K562 (cell line): ENCODE measurements at regions not wholly inside any gene's neighbourhood (a gene's known extent, or its start where the extent isn't known, plus 50 kb on each side); places are given as distances from the start of the nearest gene placed in this dataset.

ENCODE experiments used
- ATAC-seq: fragments of 200-7000 bp; cut with Tn5 transposase; 3 replicates; pipeline ENCODE4 v1.9.1; 2020; ENCODE audit warnings: moderate library complexity
- BruUV-seq: library from RNA; stranded (reverse); fragments of 400-500 nt; replicated peaks from 2 replicates; lab custom pipeline; 2021; lab: Mats Ljungman, UMichigan
- CTCF ChIA-PET: fragments of 300-600 bp; formaldehyde crosslinking; extraction: SDS; loops from one replicate; lab custom pipeline; 2021; ENCODE audit warnings: low intra/inter-chr PET ratio; lab: Yijun Ruan, JAX
- POLR2A ChIA-PET: fragments of 300-600, 350-650 bp; sonication (Branson Sonifier 250); formaldehyde crosslinking; extraction: SDS; loops from one replicate; lab custom pipeline; 2021; ENCODE audit warnings: antibody characterized with exemption, inconsistent platforms; lab: Yijun Ruan, JAX
- DNase-seq, 4 experiments: peaks; one replicate each; pipeline versions ENCODE4 v3.0.0 to v3.0.0-alpha.2; 2011 to 2018; ENCODE audit warnings: low spot score in 3 of 4, mixed read lengths in 3 of 4; ENCODE audit errors: extremely low read depth in 1 of 4
- FAIRE-seq: peaks from 2 replicates; lab custom pipeline; 2011; peaks lifted over from hg19 to GRCh38; lab: Jason Lieb, UNC
- H2AFZ ChIP-seq: 2 replicates; pipeline ENCODE4 v1.6.0; 2011; ENCODE audit warnings: low read depth, low read length, control low read depth, inconsistent platforms
- H3K27ac ChIP-seq: fragments of 200-600 bp; 3 replicates; pipeline ENCODE4 v1.8.0; 2011; ENCODE audit warnings: low read depth, mild to moderate bottlenecking, control low read depth, inconsistent platforms, low read length, moderate library complexity, mixed read lengths; ENCODE audit errors: extremely low read depth
- H3K27me3 ChIP-seq, 2 experiments: fragments of 300-600 bp in 1 of 2; 2 replicates in 1 of 2; 3 replicates in 1 of 2; pipeline versions ENCODE4 v1.6.0 to v1.8.0; 2011; ENCODE audit warnings: inconsistent platforms in 2 of 2, low read length in 2 of 2, mild to moderate bottlenecking in 1 of 2, mixed read lengths in 1 of 2, moderate library complexity in 1 of 2; ENCODE audit not compliant: control insufficient read depth in 2 of 2, insufficient read depth in 2 of 2
- H3K36me3 ChIP-seq: fragments of 300-600 bp; 3 replicates; pipeline ENCODE4 v1.8.0; 2011; ENCODE audit warnings: mild to moderate bottlenecking, low read length, inconsistent platforms; ENCODE audit not compliant: control insufficient read depth, insufficient read depth
- H3K4me1 ChIP-seq, 2 experiments: fragments of 200-600 bp in 1 of 2; replicated peaks in 1 of 2; 2 replicates in 1 of 2; 3 replicates in 1 of 2; pipeline versions ENCODE4 v1.5.1 to v1.8.0; 2011; ENCODE audit warnings: inconsistent platforms in 2 of 2, low read length in 2 of 2, mild to moderate bottlenecking in 1 of 2, mixed read lengths in 1 of 2, moderate library complexity in 1 of 2; ENCODE audit not compliant: control insufficient read depth in 2 of 2, insufficient read depth in 2 of 2
- H3K4me2 ChIP-seq: 2 replicates; pipeline ENCODE4 v1.6.1; 2011; ENCODE audit warnings: low read length, control low read depth, inconsistent platforms, mixed read lengths; ENCODE audit not compliant: insufficient read depth
- H3K4me3 ChIP-seq: fragments of 200-600 bp; sonication (generic), shearing (Covaris generic); 2 replicates; pipeline ENCODE4 v1.5.1; 2016; ENCODE audit warnings: control low read depth, inconsistent platforms
- H3K79me2 ChIP-seq: fragments of 200-600 bp; 3 replicates; pipeline ENCODE4 v1.8.0; 2011; ENCODE audit warnings: low read length, inconsistent platforms; ENCODE audit not compliant: control insufficient read depth, insufficient read depth
- H3K9ac ChIP-seq, 2 experiments: 2 replicates each; pipeline versions ENCODE4 v1.6.0 to v1.6.1; 2011; ENCODE audit warnings: low read depth in 2 of 2, low read length in 2 of 2, control low read depth in 1 of 2, inconsistent platforms in 1 of 2, mild to moderate bottlenecking in 1 of 2, mixed read lengths in 1 of 2; ENCODE audit not compliant: insufficient read depth in 1 of 2
- H3K9me1 ChIP-seq: one replicate; pipeline ENCODE4 v1.6.0; 2011; ENCODE audit warnings: inconsistent platforms, mild to moderate bottlenecking, low read length, moderate library complexity; ENCODE audit not compliant: control insufficient read depth, insufficient read depth
- H3K9me3 ChIP-seq: replicated peaks from 2 replicates; pipeline ENCODE4 v1.5.1; 2011; ENCODE audit warnings: low read depth, low read length, inconsistent platforms; ENCODE audit not compliant: control insufficient read depth, insufficient read depth
- H4K20me1 ChIP-seq: replicated peaks from 2 replicates; pipeline ENCODE4 v1.6.1; 2011; ENCODE audit warnings: low read length, inconsistent platforms, mixed read lengths; ENCODE audit not compliant: control insufficient read depth, insufficient read depth
- ARHGAP35 ChIP-seq: fragments of 450-650 bp; IDR thresholded peaks from 2 replicates; pipeline ENCODE4 v1.6.1; 2018; ENCODE audit not compliant: partially characterized antibody
- DEAF1 ChIP-seq: fragments of 450-650 bp; formaldehyde crosslinking; IDR thresholded peaks from 2 replicates; pipeline ENCODE4 v1.4.0; 2020; ENCODE audit warnings: mild to moderate bottlenecking, moderate library complexity
- KLF6 ChIP-seq: fragments of 250-450 bp; sonication (Bioruptor Pico); IDR thresholded peaks from 2 replicates; pipeline ENCODE4 v1.4.0; 2020; ENCODE audit warnings: mild to moderate bottlenecking, moderate library complexity, borderline replicate concordance
- NCOA2 ChIP-seq, 2 experiments: fragments of 450-650 bp; IDR thresholded peaks; 2 replicates each; pipeline ENCODE4 v1.6.1; 2018; ENCODE audit warnings: mild to moderate bottlenecking in 2 of 2, moderate library complexity in 1 of 2; ENCODE audit not compliant: partially characterized antibody in 2 of 2
- SMC3 ChIP-seq: conservative IDR thresholded peaks from 2 replicates; pipeline ENCODE4 v1.6.1; 2011; ENCODE audit warnings: low read depth, low read length, improper control_type of control experiment; ENCODE audit not compliant: insufficient read depth
- WGBS: fragments of 100-300 bp; shearing (Covaris generic); methylation state at CpG from one replicate; pipeline ENCODE4 v1.1.6; 2016; ENCODE audit warnings: low coverage, mixed read lengths; ENCODE audit not compliant: insufficient coverage; ENCODE audit errors: missing lambda C conversion rate; 5-methylcytosine and 5-hydroxymethylcytosine counted together
- in situ Hi-C: fragments of 300-500 bp; cut with MboI; formaldehyde crosslinking; loops from 4 replicates; pipeline ENCODE4 v1.15.0; 2018; ENCODE audit warnings: inconsistent platforms, mixed read lengths
- intact Hi-C: fragments of 100-400 bp; cut with micrococcal nuclease; formaldehyde crosslinking; loops from 2 replicates; pipeline ENCODE4 v1.14.2; 2022
- TF ChIP-seq, protein P1 (sequence below): IDR thresholded peaks from 2 replicates; pipeline ENCODE4 v1.6.1; 2011; ENCODE audit warnings: borderline replicate concordance, low read depth, mild to moderate bottlenecking, moderate library complexity, low read length; ENCODE audit not compliant: insufficient read depth, poor library complexity, severe bottlenecking

GRCh38 chr13:103218253-103218652, 152.0 kb upstream of the SLC10A2 start (continued):
- no peak for TF ChIP-seq DEAF1 (CRISPR knock-in tag)
- no peak for TF ChIP-seq KLF6
- no peak for TF ChIP-seq NCOA2 (IDR thresholded peaks at IDR 0.05; ENCODE audit: partially characterized antibody in 2 of 2)
- no peak for TF ChIP-seq ARHGAP35

DNA sequence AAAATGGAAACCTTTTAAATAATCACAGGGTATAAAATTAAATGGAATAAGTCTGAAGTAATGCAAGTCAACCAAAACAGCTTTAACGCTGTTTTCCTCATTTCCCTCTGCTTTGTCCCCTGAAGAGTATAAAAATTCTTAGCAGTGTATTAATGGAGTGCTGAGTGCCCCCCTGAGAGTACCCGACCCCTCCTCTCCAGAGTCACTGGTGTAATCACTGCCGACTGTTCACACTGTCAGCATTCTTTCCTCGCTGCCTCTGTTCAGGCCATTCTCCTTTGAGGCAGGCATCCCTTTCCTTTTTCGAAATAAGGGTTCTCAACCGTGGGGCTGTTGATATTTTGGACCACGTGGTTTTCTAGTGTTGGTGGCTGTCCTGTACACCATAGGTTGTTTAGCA, 146.9 kb upstream of the SLC10A2 start:
- no TSS peak for BruUV-seq
- Histone ChIP-seq H3K4me1 (no peaks in the 10 kb centered on the region), H3K79me2 (no peaks in the 10 kb centered on the region), H4K20me1 (no peaks in the 10 kb centered on the region), H3K9me3 (no peaks in the 10 kb centered on the region), H3K27ac (no peak overlapping the region), H3K4me3 (no peak overlapping the region), H3K36me3 (no peaks in the 10 kb centered on the region), H3K9me1 (no peaks in the 10 kb centered on the region)
- in situ Hi-C loops: no loop called here
- 0% methylated on average over 6 of the region's 7 CpGs for WGBS
- POLR2A ChIA-PET: no interaction called here
- no peak for ATAC-seq
- FAIRE-seq: no peak
- no peak for DNase-seq
- TF ChIP-seq, protein P1, sequence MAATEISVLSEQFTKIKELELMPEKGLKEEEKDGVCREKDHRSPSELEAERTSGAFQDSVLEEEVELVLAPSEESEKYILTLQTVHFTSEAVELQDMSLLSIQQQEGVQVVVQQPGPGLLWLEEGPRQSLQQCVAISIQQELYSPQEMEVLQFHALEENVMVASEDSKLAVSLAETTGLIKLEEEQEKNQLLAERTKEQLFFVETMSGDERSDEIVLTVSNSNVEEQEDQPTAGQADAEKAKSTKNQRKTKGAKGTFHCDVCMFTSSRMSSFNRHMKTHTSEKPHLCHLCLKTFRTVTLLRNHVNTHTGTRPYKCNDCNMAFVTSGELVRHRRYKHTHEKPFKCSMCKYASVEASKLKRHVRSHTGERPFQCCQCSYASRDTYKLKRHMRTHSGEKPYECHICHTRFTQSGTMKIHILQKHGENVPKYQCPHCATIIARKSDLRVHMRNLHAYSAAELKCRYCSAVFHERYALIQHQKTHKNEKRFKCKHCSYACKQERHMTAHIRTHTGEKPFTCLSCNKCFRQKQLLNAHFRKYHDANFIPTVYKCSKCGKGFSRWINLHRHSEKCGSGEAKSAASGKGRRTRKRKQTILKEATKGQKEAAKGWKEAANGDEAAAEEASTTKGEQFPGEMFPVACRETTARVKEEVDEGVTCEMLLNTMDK: no peak
- no peak for TF ChIP-seq SMC3
- TF ChIP-seq, all 486 proteins: peak for 0
- H3K27me3 ChIP-seq: no peaks in the 10 kb centered on the region
- no peak overlapping the region for H3K9ac ChIP-seq
- H3K4me2 ChIP-seq: no peak overlapping the region
- intact Hi-C loops: no loop called here
- no peak overlapping the region for H2AFZ ChIP-seq
- CTCF ChIA-PET: no interaction called here
